Ishikawa (cell line): ENCODE measurements at regions not wholly inside any gene's neighbourhood (a gene's known extent, or its start where the extent isn't known, plus 50 kb on each side); places are given as distances from the start of the nearest gene placed in this dataset.

Experiments
- CEBPB ChIP-seq: IDR thresholded peaks from 2 replicates; pipeline ENCODE4 v1.6.1; 2012
- MAX ChIP-seq: IDR thresholded peaks from 2 replicates; pipeline ENCODE4 v1.6.1; 2012
- NFIC ChIP-seq: IDR thresholded peaks from 2 replicates; pipeline ENCODE4 v1.6.1; 2012
- RAD21 ChIP-seq: IDR thresholded peaks from 2 replicates; pipeline ENCODE4 v1.6.1; 2012; ENCODE audit warnings: low read depth
- TCF12 ChIP-seq: IDR thresholded peaks from 2 replicates; pipeline ENCODE4 v1.6.1; 2012; ENCODE audit warnings: low read depth
- TEAD4 ChIP-seq: IDR thresholded peaks from 2 replicates; pipeline ENCODE4 v1.6.1; 2012
- YY1 ChIP-seq: IDR thresholded peaks from 2 replicates; pipeline ENCODE4 v1.6.1; 2012; ENCODE audit warnings: low read depth
- ZBTB7A ChIP-seq: IDR thresholded peaks from 2 replicates; pipeline ENCODE4 v1.6.1; 2012; ENCODE audit warnings: low read depth
- TF ChIP-seq, protein P1 (sequence below): IDR thresholded peaks from 2 replicates; pipeline ENCODE4 v1.6.1; 2012

DNA sequence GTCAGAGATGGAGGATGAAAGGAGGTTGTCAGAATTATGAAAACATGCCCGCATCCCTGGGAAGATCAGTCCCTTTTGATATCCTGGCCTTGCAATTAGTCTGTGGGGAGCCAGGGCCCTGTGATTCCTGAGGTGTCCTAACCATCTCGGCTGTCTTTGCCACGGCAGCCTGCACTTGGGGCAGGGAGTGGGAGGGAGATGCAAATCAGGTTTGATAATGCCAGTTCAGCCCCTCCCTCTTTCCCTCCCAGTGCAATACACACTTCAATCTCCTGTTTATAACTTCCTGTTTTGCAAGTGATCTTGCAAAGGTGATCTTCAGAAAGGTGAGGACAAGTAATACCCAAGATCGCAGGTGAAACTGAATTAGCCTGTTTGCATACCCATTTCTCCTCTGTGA lies 114.0 kb upstream of the ALDH1B1 start:
- no peak for TF ChIP-seq TCF12
- TF ChIP-seq YY1, result no peak
- TF ChIP-seq RAD21, result no peak
- no peak for TF ChIP-seq MAX
- TF ChIP-seq ZBTB7A, result no peak
- no peak for TF ChIP-seq NFIC
- no peak for TF ChIP-seq CEBPB
- no peak for TF ChIP-seq TEAD4
- TF ChIP-seq, protein P1, sequence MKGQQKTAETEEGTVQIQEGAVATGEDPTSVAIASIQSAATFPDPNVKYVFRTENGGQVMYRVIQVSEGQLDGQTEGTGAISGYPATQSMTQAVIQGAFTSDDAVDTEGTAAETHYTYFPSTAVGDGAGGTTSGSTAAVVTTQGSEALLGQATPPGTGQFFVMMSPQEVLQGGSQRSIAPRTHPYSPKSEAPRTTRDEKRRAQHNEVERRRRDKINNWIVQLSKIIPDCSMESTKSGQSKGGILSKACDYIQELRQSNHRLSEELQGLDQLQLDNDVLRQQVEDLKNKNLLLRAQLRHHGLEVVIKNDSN, result no peak
